Colonic mucosa (tissue), 4 donors: ENCODE measurements at regions not wholly inside any gene's neighbourhood (a gene's known extent, or its start where the extent isn't known, plus 50 kb on each side); places are given as distances from the start of the nearest gene placed in this dataset.

ENCODE experiments used
- DNase-seq: peaks from one replicate; pipeline ENCODE4 v3.0.0-alpha.2; 2020
- H3K27ac ChIP-seq: fragments of 200-600 bp; one replicate; pipeline ENCODE4 v1.8.0; 2021
- H3K27me3 ChIP-seq: fragments of 200-600 bp; one replicate; pipeline ENCODE4 v1.8.0; 2021
- H3K36me3 ChIP-seq: fragments of 200-600 bp; one replicate; pipeline ENCODE4 v1.8.0; 2021
- H3K4me1 ChIP-seq: fragments of 200-600 bp; one replicate; pipeline ENCODE4 v1.8.0; 2021; ENCODE audit warnings: mild to moderate bottlenecking
- H3K4me3 ChIP-seq: fragments of 200-600 bp; one replicate; pipeline ENCODE4 v1.8.0; 2021
- H3K9ac ChIP-seq, 2 donors: one replicate each; pipeline ENCODE4 v1.7.0; 2013; ENCODE audit warnings: control low read depth in 2 of 2, low read depth in 2 of 2, low read length in 2 of 2
- H3K9me3 ChIP-seq: fragments of 200-600 bp; one replicate; pipeline ENCODE4 v1.8.0; 2021
- CTCF ChIP-seq: fragments of 200-600 bp; IDR thresholded peaks from one replicate; pipeline ENCODE4 v1.8.0; 2022; ENCODE audit warnings: antibody characterized with exemption, mild to moderate bottlenecking
- intact Hi-C: fragments of 100-400 bp; cut with DNase I; formaldehyde crosslinking; loops from one replicate; pipeline ENCODE4 v1.14.1; 2022
- donor health status: healthy.
- donor health status: DM: no; HTN: no; CAD: no.
- donor health status: DM: no; HTN: no; CAD: no.

GRCh38 chr2:220531216-220531615 lies 903.8 kb downstream of the SLC4A3 start:
- Histone ChIP-seq H3K27ac (no peak overlapping the region), H3K36me3 (no peaks in the 10 kb centered on the region), H3K4me3 (no peak overlapping the region), H3K27me3 (no peaks in the 10 kb centered on the region), H3K9me3 (no peaks in the 10 kb centered on the region), H3K4me1 (no peaks in the 10 kb centered on the region), H3K9ac (no peak overlapping the region)
- TF ChIP-seq CTCF: no peak
- no peak for DNase-seq
- intact Hi-C loops: no loop called here

GRCh38 chr2:220533485-220533884 lies 906.1 kb downstream of the SLC4A3 start:
- no peak for TF ChIP-seq CTCF
- Histone ChIP-seq H3K4me1 (no peaks in the 10 kb centered on the region), H3K9me3 (no peaks in the 10 kb centered on the region), H3K36me3 (no peaks in the 10 kb centered on the region), H3K4me3 (no peak overlapping the region), H3K9ac (no peak overlapping the region), H3K27ac (no peak overlapping the region), H3K27me3 (no peaks in the 10 kb centered on the region)
- DNase-seq: no peak
- intact Hi-C loops: no loop called here

- H3K27me3 ChIP-seq: no peaks in the 10 kb centered on the region
- DNase-seq: no peak
- no peaks in the 10 kb centered on the region for H3K9me3 ChIP-seq
- intact Hi-C loops: no loop called here
- no peak overlapping the region for H3K27ac ChIP-seq
- no peaks in the 10 kb centered on the region for H3K36me3 ChIP-seq
- no peak for TF ChIP-seq CTCF
- H3K4me1 ChIP-seq: no peaks in the 10 kb centered on the region
- H3K4me3 ChIP-seq: no peak overlapping the region
- no peak overlapping the region for H3K9ac ChIP-seq
Observed at GRCh38 chr2:220539481-220539880, 912.1 kb downstream of the SLC4A3 start.

GRCh38 chr2:220544049-220544448 lies 916.6 kb downstream of the SLC4A3 start:
- no peak for TF ChIP-seq CTCF
- DNase-seq: no peak
- Histone ChIP-seq H3K4me1 (no peaks in the 10 kb centered on the region), H3K9me3 (no peaks in the 10 kb centered on the region), H3K9ac (no peak overlapping the region), H3K27ac (no peak overlapping the region), H3K36me3 (no peaks in the 10 kb centered on the region), H3K4me3 (no peak overlapping the region), H3K27me3 (no peaks in the 10 kb centered on the region)
- intact Hi-C loops: no loop called here

- no peak for DNase-seq
- TF ChIP-seq CTCF: no peak
- H3K36me3 ChIP-seq: no peaks in the 10 kb centered on the region
- intact Hi-C loops: no loop called here
- H3K4me3 ChIP-seq: no peak overlapping the region
- H3K27ac ChIP-seq: no peak overlapping the region
- no peaks in the 10 kb centered on the region for H3K27me3 ChIP-seq
- no peaks in the 10 kb centered on the region for H3K9me3 ChIP-seq
- H3K4me1 ChIP-seq: no peaks in the 10 kb centered on the region
- no peak overlapping the region for H3K9ac ChIP-seq
Observed at GRCh38 chr2:220550995-220551700, 923.7 kb downstream of the SLC4A3 start.
